ENCODE measurements at regions not wholly inside any gene's neighbourhood (a gene's known extent, or its start where the extent isn't known, plus 50 kb on each side); places are given as distances from the start of the nearest gene placed in this dataset.

GRCh38 chr4:173891072-173891471 is 361.0 kb upstream of the HAND2 start (continued):
- TF ChIP-seq YY1 (IDR thresholded peaks at IDR 0.05; ENCODE audit: extremely low read depth, insufficient replicate concordance, low read depth, low read length): no peak

- H3K36me3 ChIP-seq (ENCODE audit: control insufficient read depth in 1 of 2, insufficient read depth in 2 of 2, low read length in 2 of 2): no peaks in the 10 kb centered on the region
- H3K9me3 ChIP-seq (ENCODE audit: control insufficient read depth in 1 of 2, insufficient read depth in 1 of 2, low read depth in 1 of 2, low read length in 2 of 2): no peaks in the 10 kb centered on the region
- H3K9ac ChIP-seq (ENCODE audit: low read length): no peak overlapping the region
- intact Hi-C loops (cut with micrococcal nuclease): no loop called here
- TF ChIP-seq JUND (IDR thresholded peaks at IDR 0.05) (no peak), ZFX (IDR thresholded peaks at IDR 0.05) (no peak), MAX (IDR thresholded peaks at IDR 0.05) (no peak)
- CTCF ChIA-PET: no interaction called here
- DNase-seq (ENCODE audit: low read depth, low spot score) (no peak), ATAC-seq (no peak)
- H3K4me1 ChIP-seq (ENCODE audit: control insufficient read depth in 1 of 2, insufficient read depth in 2 of 2, low read length in 2 of 2): no peaks in the 10 kb centered on the region
- H3K9me2 ChIP-seq (ENCODE audit: insufficient read depth): no peaks in the 10 kb centered on the region
- no TSS peak for BruUV-seq (replicated peaks)
- H2AFZ ChIP-seq (ENCODE audit: low read depth, low read length, poor library complexity, severe bottlenecking): no peak overlapping the region
- H3K27me3 ChIP-seq (ENCODE audit: insufficient read depth, low read length): 0 out of 2 replicates have a peak, but pooled peaks cover 10% of the 10 kb centered on the region
- H3K4me2 ChIP-seq (ENCODE audit: low read length): no peak overlapping the region
- POLR2A ChIA-PET: no interaction called here
- H4K20me1 ChIP-seq (ENCODE audit: insufficient read depth): no peaks in the 10 kb centered on the region
- no peak overlapping the region for H3K4me3 ChIP-seq (replicated peaks in 1 of 2; ENCODE audit: low read depth in 1 of 2, low read length in 2 of 2)
- H3K27ac ChIP-seq (ENCODE audit: low read depth, low read length): no peak overlapping the region
- H3K79me2 ChIP-seq (ENCODE audit: insufficient read depth, low read length): no peaks in the 10 kb centered on the region
- RAD21 ChIA-PET (ENCODE audit: low non-redundant PET in 1 of 2, low total read pairs in 2 of 2, uncharacterized antibody in 2 of 2, unreplicated experiment in 2 of 2): no interaction called here
Measured at GRCh38 chr4:173883821-173884220, 353.8 kb upstream of the HAND2 start.

GRCh38 chr4:173880897-173881296 is 350.9 kb upstream of the HAND2 start:
- Histone ChIP-seq H3K27ac (ENCODE audit: low read depth, low read length) (no peak overlapping the region), H3K9ac (ENCODE audit: low read length) (no peak overlapping the region), H3K36me3 (ENCODE audit: control insufficient read depth in 1 of 2, insufficient read depth in 2 of 2, low read length in 2 of 2) (no peaks in the 10 kb centered on the region), H2AFZ (ENCODE audit: low read depth, low read length, poor library complexity, severe bottlenecking) (no peak overlapping the region), H3K4me3 (replicated peaks in 1 of 2; ENCODE audit: low read depth in 1 of 2, low read length in 2 of 2) (no peak overlapping the region), H4K20me1 (ENCODE audit: insufficient read depth) (no peaks in the 10 kb centered on the region), H3K79me2 (ENCODE audit: insufficient read depth, low read length) (no peaks in the 10 kb centered on the region), H3K9me3 (ENCODE audit: control insufficient read depth in 1 of 2, insufficient read depth in 1 of 2, low read depth in 1 of 2, low read length in 2 of 2) (no peaks in the 10 kb centered on the region), H3K4me2 (ENCODE audit: low read length) (no peak overlapping the region), H3K27me3 (ENCODE audit: insufficient read depth, low read length) (peaks cover 11% of the 10 kb centered on the region; the same call in 1 of the 2 replicates), H3K4me1 (ENCODE audit: control insufficient read depth in 1 of 2, insufficient read depth in 2 of 2, low read length in 2 of 2) (no peaks in the 10 kb centered on the region), H3K9me2 (ENCODE audit: insufficient read depth) (no peaks in the 10 kb centered on the region)
- ATAC-seq (no peak), DNase-seq (ENCODE audit: low read depth, low spot score) (no peak)
- POLR2A ChIA-PET: no interaction called here
- CTCF ChIA-PET: no interaction called here
- intact Hi-C loops (cut with micrococcal nuclease): no loop called here
- no TSS peak for BruUV-seq (replicated peaks)
- TF ChIP-seq TCF7L2 (IDR thresholded peaks at IDR 0.05; ENCODE audit: borderline replicate concordance, extremely low read depth, insufficient read depth, insufficient read length) (no peak), ZFX (IDR thresholded peaks at IDR 0.05) (no peak), RAD21 (IDR thresholded peaks at IDR 0.05; ENCODE audit: low read depth) (no peak), ELF1 (IDR thresholded peaks at IDR 0.05; ENCODE audit: borderline replicate concordance, low read depth) (no peak), POLR2A (IDR thresholded peaks at IDR 0.05; ENCODE audit: borderline replicate concordance, extremely low read depth, insufficient read depth, insufficient read length) (no peak), CTCF (IDR thresholded peaks at IDR 0.05 in 2 of 3, conservative IDR thresholded peaks at IDR 0.05 in 1 of 3; ENCODE audit: borderline replicate concordance in 1 of 3, insufficient read depth in 1 of 3, low read depth in 2 of 3, low read length in 2 of 3) (no peak), SIN3A (IDR thresholded peaks at IDR 0.05; ENCODE audit: low read depth) (no peak), REST (IDR thresholded peaks at IDR 0.05; ENCODE audit: low read depth) (no peak), YY1 (IDR thresholded peaks at IDR 0.05; ENCODE audit: extremely low read depth, insufficient replicate concordance, low read depth, low read length) (no peak), POLR2AphosphoS5 (IDR thresholded peaks at IDR 0.05; ENCODE audit: low read depth, low read length) (no peak)
- RAD21 ChIA-PET (ENCODE audit: low non-redundant PET in 1 of 2, low total read pairs in 2 of 2, uncharacterized antibody in 2 of 2, unreplicated experiment in 2 of 2): no interaction called here
